Chondrocyte (in vitro differentiated cells): ENCODE measurements at regions not wholly inside any gene's neighbourhood (a gene's known extent, or its start where the extent isn't known, plus 50 kb on each side); places are given as distances from the start of the nearest gene placed in this dataset.

Experiments used
- DNase-seq: peaks from one replicate; pipeline ENCODE4 v3.0.0; 2021; ENCODE audit warnings: mixed read lengths, low spot score
- H3K27ac Mint-ChIP-seq: one replicate; pipeline ENCODE4 v1.8.0; 2021; ENCODE audit warnings: mild to moderate bottlenecking, moderate library complexity, mixed read lengths; ENCODE audit not compliant: unreplicated experiment
- H3K27me3 Mint-ChIP-seq: 2 replicates; pipeline ENCODE4 v1.8.0; 2021; ENCODE audit warnings: low read depth, mixed read lengths
- H3K36me3 Mint-ChIP-seq: 2 replicates; pipeline ENCODE4 v1.8.0; 2021; ENCODE audit warnings: low read depth, mixed read lengths
- H3K4me1 Mint-ChIP-seq: 2 replicates; pipeline ENCODE4 v1.8.0; 2021; ENCODE audit warnings: low read depth, mild to moderate bottlenecking, mixed read lengths
- H3K4me3 Mint-ChIP-seq: one replicate; pipeline ENCODE4 v1.8.0; 2021; ENCODE audit warnings: mild to moderate bottlenecking, moderate library complexity, mixed read lengths; ENCODE audit not compliant: unreplicated experiment
- H3K9me3 Mint-ChIP-seq: 2 replicates; pipeline ENCODE4 v1.8.0; 2021; ENCODE audit warnings: low read depth, mixed read lengths
- TF ChIP-seq, protein P1 (sequence below): fragments of 200-600 bp; sonication (generic); IDR thresholded peaks from 2 replicates; pipeline ENCODE4 v1.5.0; 2021; ENCODE audit warnings: antibody characterized with exemption, mild to moderate bottlenecking, moderate library complexity

GRCh38 chr6:166025149-166025898 is 142.3 kb downstream of the TBXT start:
- TF ChIP-seq, protein P1, sequence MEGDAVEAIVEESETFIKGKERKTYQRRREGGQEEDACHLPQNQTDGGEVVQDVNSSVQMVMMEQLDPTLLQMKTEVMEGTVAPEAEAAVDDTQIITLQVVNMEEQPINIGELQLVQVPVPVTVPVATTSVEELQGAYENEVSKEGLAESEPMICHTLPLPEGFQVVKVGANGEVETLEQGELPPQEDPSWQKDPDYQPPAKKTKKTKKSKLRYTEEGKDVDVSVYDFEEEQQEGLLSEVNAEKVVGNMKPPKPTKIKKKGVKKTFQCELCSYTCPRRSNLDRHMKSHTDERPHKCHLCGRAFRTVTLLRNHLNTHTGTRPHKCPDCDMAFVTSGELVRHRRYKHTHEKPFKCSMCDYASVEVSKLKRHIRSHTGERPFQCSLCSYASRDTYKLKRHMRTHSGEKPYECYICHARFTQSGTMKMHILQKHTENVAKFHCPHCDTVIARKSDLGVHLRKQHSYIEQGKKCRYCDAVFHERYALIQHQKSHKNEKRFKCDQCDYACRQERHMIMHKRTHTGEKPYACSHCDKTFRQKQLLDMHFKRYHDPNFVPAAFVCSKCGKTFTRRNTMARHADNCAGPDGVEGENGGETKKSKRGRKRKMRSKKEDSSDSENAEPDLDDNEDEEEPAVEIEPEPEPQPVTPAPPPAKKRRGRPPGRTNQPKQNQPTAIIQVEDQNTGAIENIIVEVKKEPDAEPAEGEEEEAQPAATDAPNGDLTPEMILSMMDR, result no peak
- Mint-ChIP-seq H3K27ac (peak overlapping the region; percentile 83), H3K9me3 (peaks cover 4% of the 10 kb centered on the region), H3K27me3 (no peaks in the 10 kb centered on the region), H3K4me3 (no peak overlapping the region), H3K36me3 (no peaks in the 10 kb centered on the region), H3K4me1 (peaks cover 21% of the 10 kb centered on the region)
- DNase-seq, result no peak

- no peak overlapping the region for H3K4me3 Mint-ChIP-seq
- peaks cover 4% of the 10 kb centered on the region for H3K9me3 Mint-ChIP-seq
- no peaks in the 10 kb centered on the region for H3K27me3 Mint-ChIP-seq
- H3K4me1 Mint-ChIP-seq, result peaks cover 19% of the 10 kb centered on the region
- TF ChIP-seq, protein P1, result no peak
- H3K27ac Mint-ChIP-seq, result no peak overlapping the region
- H3K36me3 Mint-ChIP-seq, result no peaks in the 10 kb centered on the region
- no peak for DNase-seq
Measured at GRCh38 chr6:166024252-166024651, 143.4 kb downstream of the TBXT start.

DNA sequence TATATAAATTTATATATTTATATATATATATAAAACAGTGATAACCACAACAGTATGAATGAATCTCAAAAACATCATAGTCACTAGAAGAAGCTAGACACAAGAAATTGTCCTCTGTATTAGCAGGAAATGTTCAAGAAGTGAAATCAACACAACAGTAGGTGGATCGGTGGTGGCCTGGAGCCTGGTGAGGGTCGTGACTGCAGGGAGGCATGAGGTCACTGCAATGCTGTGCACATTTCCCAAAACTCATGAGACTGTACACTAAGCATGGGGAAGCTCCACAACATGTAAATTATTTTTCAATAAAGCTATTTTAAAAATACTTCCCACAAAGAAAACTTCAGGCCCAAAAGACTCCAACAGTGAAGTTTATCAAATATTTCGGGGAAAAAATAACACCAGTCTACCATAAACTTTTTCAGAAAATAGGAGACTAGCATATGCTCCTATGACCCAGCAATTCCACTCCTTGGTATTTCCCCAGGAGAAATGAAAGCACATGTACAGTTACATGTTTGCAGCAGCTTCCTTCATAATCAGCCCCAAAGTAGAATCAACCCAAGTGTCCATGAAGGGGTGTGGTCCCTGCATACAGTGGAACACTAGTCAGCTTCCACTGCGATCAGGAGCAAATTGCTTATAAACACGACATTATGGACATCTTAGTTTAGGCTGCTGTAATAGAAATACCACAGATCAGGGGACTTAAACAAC is 144.2 kb downstream of the TBXT start:
- Mint-ChIP-seq H3K36me3 (no peaks in the 10 kb centered on the region), H3K4me1 (peaks cover 18% of the 10 kb centered on the region), H3K27me3 (no peaks in the 10 kb centered on the region), H3K9me3 (peaks cover 8% of the 10 kb centered on the region), H3K27ac (no peak overlapping the region), H3K4me3 (no peak overlapping the region)
- TF ChIP-seq, protein P1, result no peak
- no peak for DNase-seq

DNA sequence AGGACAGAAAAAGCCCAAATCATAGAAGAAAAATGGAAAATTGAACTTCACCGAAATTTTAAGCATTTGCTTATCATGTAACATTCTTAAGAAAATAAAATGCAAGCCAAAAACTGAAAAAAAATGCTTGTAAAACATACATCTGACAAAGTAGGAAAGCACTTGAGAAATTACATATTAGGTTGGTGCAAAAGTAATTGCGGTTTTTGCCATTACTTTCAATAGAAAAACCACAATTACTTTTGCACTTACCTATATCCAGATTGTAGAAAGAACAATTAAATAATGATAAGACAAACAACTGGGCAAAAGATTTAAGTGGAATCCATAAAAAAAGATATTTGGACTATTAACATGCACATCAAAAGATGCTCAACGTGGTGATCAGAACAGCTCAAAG is 146.2 kb downstream of the TBXT start:
- peaks cover 18% of the 10 kb centered on the region for H3K4me1 Mint-ChIP-seq
- no peak for DNase-seq
- H3K27me3 Mint-ChIP-seq, result no peaks in the 10 kb centered on the region
- peaks cover 23% of the 10 kb centered on the region for H3K9me3 Mint-ChIP-seq
- no peak overlapping the region for H3K4me3 Mint-ChIP-seq
- H3K27ac Mint-ChIP-seq, result no peak overlapping the region
- TF ChIP-seq, protein P1, result no peak
- peaks cover 3% of the 10 kb centered on the region for H3K36me3 Mint-ChIP-seq

- Mint-ChIP-seq H3K4me1 (no peaks in the 10 kb centered on the region), H3K36me3 (peaks cover 3% of the 10 kb centered on the region), H3K9me3 (peaks cover 31% of the 10 kb centered on the region), H3K27ac (no peak overlapping the region), H3K4me3 (no peak overlapping the region), H3K27me3 (no peaks in the 10 kb centered on the region)
- no peak for DNase-seq
- TF ChIP-seq, protein P1, result no peak
Measured at GRCh38 chr6:166019214-166019613, 148.4 kb downstream of the TBXT start.
